ENCODE measurements at regions not wholly inside any gene's neighbourhood (a gene's known extent, or its start where the extent isn't known, plus 50 kb on each side); places are given as distances from the start of the nearest gene placed in this dataset.

- Histone ChIP-seq H3K4me1 (no peaks in the 10 kb centered on the region), H3K27me3 (ENCODE audit: insufficient read depth in 3 of 3, low read length in 2 of 3) (no peaks in the 10 kb centered on the region), H3K27ac (no peak overlapping the region), H3K36me3 (ENCODE audit: insufficient read depth in 1 of 2, low read depth in 1 of 2) (no peaks in the 10 kb centered on the region), H3K4me3 (no peak overlapping the region), H3K9me3 (no peaks in the 10 kb centered on the region)
- DNase-seq (no peak), ATAC-seq (no peak)
- WGBS, 3 donors: 92 to 96% (median 95%) methylated on average over 1 of the region's 1 CpG
- TF ChIP-seq CTCF (IDR thresholded peaks at IDR 0.05): no peak
- intact Hi-C loops (cut with DNase I): loop anchor here in 1 of 2 donors (5.0 kb wide), 1 partner anchor 621 kb away; no protein-coding TSS in a partner anchor
These were observed 123.8 kb upstream of the KLF4 start for GRCh38 chr9:107613321-107613720.

DNA sequence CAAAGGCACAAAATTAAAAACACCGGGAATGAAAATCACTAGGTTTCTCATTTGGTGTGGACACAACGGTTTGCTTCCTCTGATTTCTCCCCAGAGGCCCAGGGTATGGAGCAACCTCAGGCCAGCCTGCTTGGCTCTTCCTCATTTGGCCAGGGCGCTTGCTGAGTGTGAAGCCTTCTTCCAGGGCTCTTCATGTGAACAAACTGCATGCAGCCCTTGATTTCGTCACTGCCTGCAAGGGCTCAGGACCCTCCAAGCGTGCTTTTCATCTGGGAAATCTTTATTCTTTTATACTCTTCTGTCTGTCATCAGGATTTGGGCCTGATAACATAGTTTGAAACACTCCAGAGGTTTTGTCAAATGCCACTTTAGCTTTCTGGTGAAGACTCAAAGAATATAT lies 122.6 kb upstream of the KLF4 start:
- 44 to 65% (median 48%) methylated on average over 5 of the region's 5 CpGs for WGBS, 3 donors
- no peak overlapping the region for H3K27ac ChIP-seq

GRCh38 chr9:107609547-107609946 lies 120.0 kb upstream of the KLF4 start:
- no peak overlapping the region for H3K4me3 ChIP-seq
- intact Hi-C loops (cut with DNase I): no loop called here
- ATAC-seq (no peak), DNase-seq (no peak)
- no peak overlapping the region for H3K27ac ChIP-seq
- no peaks in the 10 kb centered on the region for H3K4me1 ChIP-seq
- no peak for TF ChIP-seq CTCF (IDR thresholded peaks at IDR 0.05)
- no peaks in the 10 kb centered on the region for H3K9me3 ChIP-seq
- no peaks in the 10 kb centered on the region for H3K36me3 ChIP-seq (ENCODE audit: insufficient read depth in 1 of 2, low read depth in 1 of 2)
- no peaks in the 10 kb centered on the region for H3K27me3 ChIP-seq (ENCODE audit: insufficient read depth in 3 of 3, low read length in 2 of 3)
- WGBS, 3 donors: 58 to 66% (median 60%) methylated on average over 2 of the region's 2 CpGs

More for the DNA sequence above, 122.6 kb upstream of the KLF4 start:
- no peaks in the 10 kb centered on the region for H3K4me1 ChIP-seq
- no peaks in the 10 kb centered on the region for H3K27me3 ChIP-seq (ENCODE audit: insufficient read depth in 3 of 3, low read length in 2 of 3)
- H3K9me3 ChIP-seq: no peaks in the 10 kb centered on the region
- H3K36me3 ChIP-seq (ENCODE audit: insufficient read depth in 1 of 2, low read depth in 1 of 2): no peaks in the 10 kb centered on the region
- DNase-seq: peak; percentile 82 to 87
- H3K4me3 ChIP-seq: no peak overlapping the region
- peak in 3 of 4 donors; percentile 56 to 77 (median 71) for ATAC-seq
- TF ChIP-seq CTCF (IDR thresholded peaks at IDR 0.05): no peak
- intact Hi-C loops (cut with DNase I): loop anchor here in 1 of 2 donors (5.0 kb wide), 1 partner anchor 620 kb away; no protein-coding TSS in a partner anchor

- no peak for ATAC-seq
- no peaks in the 10 kb centered on the region for H3K4me1 ChIP-seq
- WGBS, 3 donors: 91 to 93% (median 91%) methylated on average over 8 of the region's 8 CpGs
- H3K27ac ChIP-seq: no peak overlapping the region
- no peaks in the 10 kb centered on the region for H3K27me3 ChIP-seq (ENCODE audit: insufficient read depth in 3 of 3, low read length in 2 of 3)
- no peaks in the 10 kb centered on the region for H3K9me3 ChIP-seq
- no peak for TF ChIP-seq CTCF (IDR thresholded peaks at IDR 0.05)
- intact Hi-C loops (cut with DNase I): no loop called here
- no peak for DNase-seq
- H3K36me3 ChIP-seq (ENCODE audit: insufficient read depth in 1 of 2, low read depth in 1 of 2): no peaks in the 10 kb centered on the region
- H3K4me3 ChIP-seq: no peak overlapping the region
These were observed 116.7 kb upstream of the KLF4 start for GRCh38 chr9:107606149-107606790.

DNA sequence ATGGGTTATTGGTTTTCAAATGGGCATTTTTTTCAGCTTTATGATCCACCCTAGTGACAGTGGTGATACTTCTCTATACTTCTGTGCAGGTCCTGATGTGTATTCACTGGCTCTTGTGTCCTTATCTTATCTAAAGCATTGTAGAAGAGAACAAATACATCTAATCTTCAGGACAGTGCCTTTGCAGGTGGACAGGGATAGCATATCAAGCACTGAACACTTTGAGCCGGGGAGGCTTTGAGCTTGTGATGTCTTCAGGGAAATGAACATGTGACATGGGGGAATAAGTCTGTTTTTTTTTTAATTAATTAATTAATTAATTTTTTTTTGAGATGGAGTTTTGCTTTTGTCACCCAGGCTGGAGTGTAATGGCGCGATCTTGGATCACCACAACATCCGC lies 115.5 kb upstream of the KLF4 start:
- Histone ChIP-seq H3K27me3 (ENCODE audit: insufficient read depth in 3 of 3, low read length in 2 of 3) (no peaks in the 10 kb centered on the region), H3K36me3 (ENCODE audit: insufficient read depth in 1 of 2, low read depth in 1 of 2) (no peaks in the 10 kb centered on the region), H3K9me3 (no peaks in the 10 kb centered on the region), H3K4me3 (no peak overlapping the region), H3K4me1 (no peaks in the 10 kb centered on the region), H3K27ac (no peak overlapping the region)
- intact Hi-C loops (cut with DNase I): no loop called here
- ATAC-seq (no peak), DNase-seq (no peak)
- 89 to 98% (median 97%) methylated on average over 4 of the region's 4 CpGs for WGBS, 3 donors
- TF ChIP-seq CTCF (IDR thresholded peaks at IDR 0.05): no peak
